Left lobe of liver (tissue), 2 donors: ENCODE measurements at regions not wholly inside any gene's neighbourhood (a gene's known extent, or its start where the extent isn't known, plus 50 kb on each side); places are given as distances from the start of the nearest gene placed in this dataset.
"Not testable (repeated sequence)": the region's sequence is repeated elsewhere in the genome, so short reads cannot be mapped to it uniquely, and the experiment has no call there.

Experiments used
- ATAC-seq: fragments of 200-7000 bp; cut with Tn5 transposase; one replicate; pipeline ENCODE4 v1.9.1; 2020; ENCODE audit warnings: mild to moderate bottlenecking, moderate library complexity
- DNase-seq: peaks from one replicate; pipeline ENCODE4 v3.0.0-alpha.2; 2020; ENCODE audit warnings: low spot score
- donor health status: DM: no; HTN: no; CAD: no; lungs with moderate emphysema.
- donor health status: DM: no; HTN: yes; CAD: no.

- no peak for ATAC-seq
- DNase-seq = no peak
Observed at GRCh38 chr7:46091071-46091470, 170.0 kb upstream of the IGFBP3 start.

DNA sequence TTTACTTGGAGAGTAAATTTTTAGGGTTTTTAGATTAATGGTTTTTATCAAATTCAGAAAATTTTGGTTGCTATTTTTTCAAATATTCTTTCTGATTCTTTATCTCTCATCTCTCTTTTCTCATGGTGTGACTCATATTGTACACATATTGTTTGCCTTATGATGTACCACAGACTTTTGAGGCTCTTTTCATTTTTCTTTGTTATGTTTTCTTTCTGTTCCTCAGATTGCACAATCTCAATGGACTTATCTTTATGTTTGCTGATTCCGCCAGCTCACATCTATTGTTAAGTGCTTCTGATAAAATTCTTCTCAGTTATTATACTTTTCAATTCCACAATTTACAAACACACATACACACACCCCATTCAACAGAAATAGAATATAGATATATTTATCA, 168.2 kb upstream of the IGFBP3 start:
- no peak for DNase-seq
- no peak for ATAC-seq

GRCh38 chr7:46088486-46088885, 167.4 kb upstream of the IGFBP3 start:
- not testable (repeated sequence) for ATAC-seq, DNase-seq

- DNase-seq (no peak), ATAC-seq (no peak)
Observed at GRCh38 chr7:46080595-46081159, 159.6 kb upstream of the IGFBP3 start.

- DNase-seq = no peak
- ATAC-seq = no peak
Observed at GRCh38 chr7:46079421-46079820, 158.3 kb upstream of the IGFBP3 start.

DNA sequence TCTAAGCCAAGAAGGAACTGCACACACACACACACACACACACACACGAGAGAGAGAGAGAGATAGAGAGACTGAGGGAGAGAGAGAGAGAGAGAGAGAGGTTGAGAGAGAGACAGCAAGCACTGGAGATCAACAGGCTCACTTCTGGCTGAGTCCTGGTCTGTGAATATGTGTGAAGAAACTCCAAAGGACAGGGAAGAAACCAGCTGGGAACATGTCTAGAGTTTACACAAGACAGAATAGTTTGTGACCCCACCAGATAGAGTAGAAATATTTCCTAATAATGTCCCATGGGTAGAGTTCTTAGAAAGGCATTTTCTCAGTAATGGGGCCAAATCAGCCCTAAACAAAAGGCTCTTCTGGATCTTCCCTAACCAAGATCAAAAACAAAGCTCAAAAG, 155.5 kb upstream of the IGFBP3 start:
- no peak for ATAC-seq
- no peak for DNase-seq

DNA sequence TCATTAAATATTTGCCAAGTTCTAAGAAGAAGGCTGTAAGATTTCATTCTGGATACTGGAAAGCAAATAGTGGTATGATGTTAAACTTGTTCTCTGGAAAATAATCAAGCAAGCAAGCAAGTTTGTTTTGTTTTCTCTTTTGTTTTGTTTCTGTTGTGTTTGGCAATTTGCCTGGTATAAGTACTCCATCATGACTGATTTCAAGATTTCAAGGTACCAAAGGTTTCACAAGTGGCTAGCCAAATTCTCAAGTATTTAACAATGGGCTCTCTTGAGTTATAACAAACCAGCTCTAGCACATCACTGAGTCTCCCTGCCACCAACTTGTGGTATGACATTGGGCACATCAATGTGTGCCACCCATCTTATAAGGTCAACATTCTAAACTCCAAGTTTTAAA, 151.7 kb upstream of the IGFBP3 start:
- no peak for ATAC-seq
- DNase-seq = no peak

GRCh38 chr7:46071601-46072000, 150.5 kb upstream of the IGFBP3 start:
- ATAC-seq = no peak
- DNase-seq = no peak

DNA sequence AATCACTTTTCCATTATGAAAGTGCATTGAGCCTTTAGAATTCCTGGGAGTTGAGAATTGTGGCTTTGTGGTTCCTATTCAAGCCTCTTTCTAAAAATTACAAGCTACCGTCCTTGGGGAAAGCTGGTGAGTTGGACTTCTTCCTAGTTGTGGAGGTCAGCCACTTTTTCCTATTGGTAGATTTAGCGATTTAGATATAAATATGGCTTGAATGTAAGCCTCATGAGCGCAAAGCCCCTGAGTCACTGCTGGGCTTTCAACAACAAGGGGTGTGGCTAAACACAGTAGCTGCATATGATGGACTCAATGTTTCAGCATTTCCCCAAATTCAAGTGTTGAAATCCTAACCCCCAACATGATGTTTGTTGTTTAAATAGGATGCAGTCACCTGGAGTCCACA, 150.0 kb upstream of the IGFBP3 start:
- no peak for DNase-seq
- no peak for ATAC-seq

- DNase-seq (no peak), ATAC-seq (no peak)
Observed at GRCh38 chr7:46068159-46068558, 147.1 kb upstream of the IGFBP3 start.

DNA sequence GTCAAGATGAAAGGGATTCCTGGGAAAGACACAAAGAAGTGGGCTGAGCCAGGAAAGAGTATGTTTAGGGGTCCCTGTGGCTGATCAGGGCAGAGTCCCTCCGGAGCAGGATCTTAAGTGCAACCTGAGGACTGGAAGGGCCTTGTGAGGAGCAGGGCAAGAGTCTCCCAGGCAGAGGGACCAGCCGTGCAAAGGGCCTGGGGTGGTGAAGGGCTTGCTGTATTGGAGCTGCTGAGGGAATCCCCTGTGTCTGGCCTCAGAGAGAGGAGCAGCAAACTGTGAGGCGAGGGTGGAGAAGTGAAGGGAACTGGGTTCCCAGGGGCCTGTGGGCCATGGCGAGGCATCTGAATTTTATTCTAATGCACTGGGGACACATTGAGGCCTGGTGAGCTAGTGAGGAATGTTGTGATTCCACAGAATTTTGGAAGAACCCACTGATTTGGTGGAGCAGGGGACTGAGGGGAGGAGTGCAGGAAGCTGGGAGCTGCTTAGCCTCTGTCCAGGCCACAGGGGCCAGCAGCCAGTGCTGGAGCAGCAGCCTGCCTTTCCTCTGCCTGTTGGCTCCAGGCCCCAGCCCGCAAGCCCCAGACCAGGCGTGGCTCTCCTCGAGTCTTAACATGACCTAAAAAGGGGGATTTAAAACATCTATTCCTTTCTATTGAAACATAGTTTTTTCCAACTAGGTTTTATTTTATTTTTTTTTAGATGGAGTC, 138.4 kb upstream of the IGFBP3 start:
- ATAC-seq (peak; percentile 57), DNase-seq (no peak)

DNA sequence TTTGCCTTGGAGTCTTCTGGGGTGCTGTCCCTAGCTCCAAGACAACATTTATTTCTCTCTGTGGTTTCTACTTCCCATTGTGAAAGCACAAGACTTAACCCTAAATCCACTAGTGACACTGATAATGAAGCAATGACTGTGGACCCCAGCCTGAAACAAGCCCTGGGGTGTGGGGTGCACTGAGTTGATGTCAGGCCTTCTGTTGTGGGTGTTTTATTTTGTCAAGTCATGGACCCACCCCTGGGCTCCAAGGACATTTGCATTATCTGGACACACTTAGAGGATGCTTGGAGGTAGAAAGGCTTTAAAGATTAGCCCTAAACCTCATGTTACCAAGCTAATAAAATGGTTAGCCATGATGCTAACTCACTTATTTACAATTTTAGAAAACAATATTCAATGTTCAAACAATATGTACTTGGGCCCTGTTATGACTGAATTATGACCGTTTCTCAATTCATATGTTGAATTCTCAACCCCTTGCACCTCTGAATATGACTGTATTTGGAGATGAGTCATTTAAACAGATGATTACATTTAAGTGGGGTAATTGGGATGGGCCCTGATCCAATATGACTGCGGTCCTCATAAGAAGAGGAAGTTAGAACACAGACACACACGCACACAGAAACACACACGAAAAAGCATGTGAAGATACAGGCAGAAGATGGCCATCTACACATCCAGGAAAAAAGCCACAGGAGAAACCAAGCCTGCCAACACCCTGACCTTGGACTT, 137.2 kb upstream of the IGFBP3 start:
- ATAC-seq (no peak), DNase-seq (no peak)

DNA sequence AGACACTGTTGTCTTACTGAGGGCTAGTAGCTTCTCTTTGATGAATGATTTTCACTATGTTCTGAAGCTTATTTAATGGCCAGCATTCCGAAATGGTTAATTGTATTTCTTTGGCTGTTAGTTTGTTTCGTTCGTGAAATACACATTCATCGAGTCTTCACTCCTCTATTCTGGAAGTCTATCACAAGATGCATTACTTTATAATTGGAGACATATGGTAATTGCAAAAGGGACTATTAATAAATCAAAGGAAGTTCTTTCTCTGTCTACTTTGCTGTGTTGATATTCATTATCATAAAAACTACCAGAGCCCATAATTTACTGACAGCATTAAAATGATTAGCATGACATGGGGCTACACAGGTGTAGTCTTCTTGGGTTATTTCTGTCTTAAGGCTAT, 133.8 kb upstream of the IGFBP3 start:
- DNase-seq = no peak
- ATAC-seq = no peak

DNA sequence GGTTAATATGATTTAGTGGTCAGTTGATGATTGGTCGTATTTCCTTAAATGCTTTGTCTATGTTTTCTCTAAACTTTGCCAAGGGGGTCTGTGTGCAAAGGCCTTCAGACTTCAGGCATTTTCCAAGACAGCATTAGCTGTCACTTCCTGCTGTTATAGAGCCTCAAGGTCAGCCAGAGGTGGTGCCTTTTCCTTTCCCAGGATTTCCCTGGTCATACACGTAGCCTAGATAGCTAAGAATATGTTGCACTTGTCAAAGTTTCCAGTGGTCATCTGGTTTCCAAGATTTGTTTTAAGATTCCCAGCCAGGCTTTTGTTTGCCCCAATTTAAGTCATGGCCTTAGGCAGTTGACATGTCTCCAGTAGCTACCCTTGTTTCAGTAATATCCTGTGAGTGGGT, 133.2 kb upstream of the IGFBP3 start:
- ATAC-seq = peak; percentile 51
- DNase-seq = no peak

GRCh38 chr7:46047581-46047980, 126.5 kb upstream of the IGFBP3 start:
- DNase-seq = no peak
- no peak for ATAC-seq

DNA sequence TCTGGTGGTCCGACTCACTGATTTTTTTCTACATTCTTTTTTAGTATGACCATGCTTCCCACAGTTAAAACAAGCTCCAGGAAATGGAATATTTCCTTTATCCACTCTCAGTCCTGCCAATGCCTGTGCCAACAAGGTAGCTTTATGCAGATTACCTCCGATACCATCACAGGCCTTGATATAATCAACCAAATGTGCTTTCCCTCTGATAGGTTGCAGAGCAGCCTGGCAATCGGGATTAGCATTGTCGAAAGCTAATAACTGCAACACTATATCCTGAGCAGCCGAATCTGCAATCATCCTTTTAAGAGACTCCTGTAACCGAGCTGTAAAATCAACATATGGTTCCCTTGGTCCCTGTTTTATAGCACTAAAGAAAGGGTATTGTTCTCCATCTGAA, 122.3 kb upstream of the IGFBP3 start:
- ATAC-seq, DNase-seq: not testable (repeated sequence)

GRCh38 chr7:46039813-46040212, 118.7 kb upstream of the IGFBP3 start:
- not testable (repeated sequence) for DNase-seq, ATAC-seq

DNA sequence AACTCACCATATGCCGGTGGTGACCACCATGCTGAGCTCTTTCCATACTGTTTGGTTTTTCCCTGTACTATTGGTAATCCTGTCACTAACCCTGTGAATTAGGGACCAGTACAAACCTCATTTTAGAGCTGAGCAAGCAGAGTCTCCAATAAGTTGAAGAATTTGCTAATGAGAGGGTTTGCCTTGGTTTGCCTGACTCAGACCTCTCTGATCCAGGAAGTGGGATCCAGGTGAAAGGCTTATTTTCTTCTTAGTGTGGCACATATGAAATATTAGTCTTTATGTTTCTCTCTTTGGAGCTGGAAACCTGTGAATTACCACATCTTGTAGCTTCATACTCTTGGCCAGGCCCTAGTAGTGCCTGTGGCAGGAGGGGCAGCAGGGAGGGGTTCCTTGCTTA, 114.1 kb upstream of the IGFBP3 start:
- no peak for DNase-seq

DNA sequence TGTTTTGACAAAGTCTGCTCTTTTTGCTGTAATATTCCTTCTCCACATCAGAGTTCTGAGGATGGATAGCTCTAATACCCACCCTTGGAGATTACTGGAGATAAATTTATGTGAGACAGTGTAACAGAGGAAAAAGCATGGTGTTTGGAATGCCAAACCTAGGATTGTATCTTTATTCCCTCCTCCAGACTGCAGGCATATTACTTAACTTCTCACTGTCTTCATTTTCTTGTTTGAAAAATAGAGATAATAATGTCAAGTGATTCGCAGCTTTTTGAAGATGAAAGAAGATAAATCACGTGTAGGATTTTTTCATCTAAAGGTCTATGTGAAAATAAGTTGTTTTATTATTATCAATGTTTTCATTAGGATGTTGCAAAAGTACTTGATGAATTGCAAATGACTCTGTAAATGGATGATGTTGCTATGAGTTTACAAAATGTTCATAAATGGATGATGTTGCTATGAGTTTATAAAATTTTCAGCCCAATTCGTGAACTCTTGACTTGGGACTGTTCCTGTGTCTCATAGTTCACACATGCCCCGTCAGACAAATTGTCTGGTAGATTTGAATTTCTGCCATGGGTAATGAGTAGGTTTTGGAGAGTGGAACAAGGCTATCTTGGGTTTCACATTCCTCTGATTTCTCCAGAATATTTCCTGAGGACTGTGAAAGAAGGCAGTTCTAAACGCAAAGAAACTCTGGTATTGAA, 113.1 kb upstream of the IGFBP3 start:
- ATAC-seq (no peak), DNase-seq (no peak)

More for the DNA sequence above, 114.1 kb upstream of the IGFBP3 start:
- ATAC-seq = no peak

GRCh38 chr7:46033592-46033991, 112.5 kb upstream of the IGFBP3 start:
- DNase-seq = no peak
- ATAC-seq = no peak

- ATAC-seq = no peak
Observed at GRCh38 chr7:46032942-46033341, 111.9 kb upstream of the IGFBP3 start.

DNA sequence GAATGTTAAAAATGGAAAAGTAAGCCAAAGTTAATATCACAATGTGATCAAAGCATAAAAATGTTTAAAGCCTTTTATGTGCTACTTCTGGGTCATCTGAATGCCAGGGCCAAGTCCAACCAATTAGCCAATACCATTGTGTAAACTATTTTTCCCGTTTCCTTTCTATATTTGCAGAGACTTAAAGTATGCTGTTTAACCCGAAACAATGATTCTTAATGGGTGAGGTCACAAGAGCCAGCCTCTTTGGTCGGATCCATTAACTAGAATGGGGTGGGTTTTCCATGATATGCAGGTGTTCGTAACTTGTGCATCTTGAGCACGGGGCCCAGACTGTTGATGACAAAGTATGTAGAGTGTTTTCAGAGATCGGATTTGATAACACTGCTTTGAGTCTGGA, 111.3 kb upstream of the IGFBP3 start:
- ATAC-seq = no peak
- no peak for DNase-seq

More at GRCh38 chr7:46032942-46033341, 111.9 kb upstream of the IGFBP3 start:
- no peak for DNase-seq
